ENCODE measurements at regions not wholly inside any gene's neighbourhood (a gene's known extent, or its start where the extent isn't known, plus 50 kb on each side); places are given as distances from the start of the nearest gene placed in this dataset.

DNA sequence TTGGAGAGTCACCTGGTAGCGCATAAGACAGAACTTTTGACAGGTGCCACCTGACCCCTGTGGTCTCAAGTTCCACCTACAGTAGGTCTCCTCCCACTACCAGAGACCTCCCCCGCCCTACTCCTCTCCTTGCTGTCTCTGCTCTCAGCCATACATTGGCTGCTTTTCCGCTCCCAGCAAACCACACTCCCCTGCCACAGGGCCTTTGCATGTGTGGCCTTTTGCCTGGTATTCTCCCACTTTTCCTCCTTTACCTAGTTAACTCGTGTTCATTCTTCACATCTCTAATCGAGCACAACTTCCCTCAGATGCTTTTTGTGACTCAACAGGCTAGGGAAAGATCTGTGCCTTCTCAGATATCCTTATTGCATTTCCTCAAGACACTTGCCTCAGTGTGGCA, 218.3 kb upstream of the EEF2KMT start:
- no peak for TF ChIP-seq EZH2 (IDR thresholded peaks at IDR 0.05)
- TF ChIP-seq POLR2AphosphoS5 (IDR thresholded peaks at IDR 0.05; ENCODE audit: borderline replicate concordance, low read depth, low read length), result no peak

Data from SK-N-MC (cell line).